Peyer's patch (tissue), 4 donors: ENCODE measurements at regions not wholly inside any gene's neighbourhood (a gene's known extent, or its start where the extent isn't known, plus 50 kb on each side); places are given as distances from the start of the nearest gene placed in this dataset.

Source experiments
- POLR2A ChIP-seq, 2 donors: fragments of 450-650 bp; IDR thresholded peaks; one replicate each; pipeline ENCODE4 v1.5.1; 2017; ENCODE audit warnings: antibody characterized with exemption in 2 of 2, mild to moderate bottlenecking in 2 of 2, moderate library complexity in 2 of 2
- TF ChIP-seq, protein P1 (sequence below), 6 experiments: fragments of 450-650 bp in 4 of 6; fragments of 200-600 bp in 2 of 6; sonication (generic) in 1 of 6; IDR thresholded peaks; one replicate each; pipeline ENCODE4 v1.5.1; 2017 to 2019; ENCODE audit warnings: antibody characterized with exemption in 6 of 6, mild to moderate bottlenecking in 3 of 6, moderate library complexity in 1 of 6

DNA sequence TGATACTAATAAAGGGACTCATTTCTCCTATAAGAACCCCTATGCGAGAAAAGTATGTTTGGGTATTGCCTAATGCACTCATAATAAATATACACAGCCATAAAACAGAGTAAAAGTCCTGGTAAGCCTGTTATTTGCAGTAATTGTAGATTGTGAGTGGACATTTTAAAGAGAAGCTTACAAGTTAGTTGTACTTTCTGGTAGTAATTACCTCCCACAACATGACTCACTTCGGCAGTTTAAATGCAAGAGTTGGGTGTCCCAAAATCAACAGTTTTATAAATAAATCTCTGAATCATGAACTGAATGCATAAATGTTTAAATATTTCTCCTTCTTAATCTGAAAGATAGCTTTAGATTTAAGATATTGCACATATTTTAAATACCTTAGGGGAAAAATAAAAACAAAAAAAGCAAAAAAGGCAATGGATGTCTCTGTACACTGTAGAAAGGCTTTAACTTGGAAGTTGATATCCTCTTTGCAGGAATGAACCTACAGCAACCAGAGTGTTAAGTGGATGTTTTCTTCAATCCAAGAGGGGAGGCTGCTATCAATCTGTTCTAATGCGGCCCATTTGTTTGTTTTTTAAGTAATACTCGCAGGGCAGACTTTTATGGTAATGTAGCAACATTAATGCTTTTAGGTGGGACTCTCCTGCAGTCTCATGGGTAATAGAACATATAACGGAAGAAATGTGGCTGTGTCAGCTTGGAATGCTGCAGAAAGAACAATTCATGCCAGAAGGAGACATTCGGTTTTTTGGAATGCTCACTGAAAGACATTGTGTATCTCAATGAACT lies 57.3 kb upstream of the ZEB1 start:
- TF ChIP-seq, protein P1, sequence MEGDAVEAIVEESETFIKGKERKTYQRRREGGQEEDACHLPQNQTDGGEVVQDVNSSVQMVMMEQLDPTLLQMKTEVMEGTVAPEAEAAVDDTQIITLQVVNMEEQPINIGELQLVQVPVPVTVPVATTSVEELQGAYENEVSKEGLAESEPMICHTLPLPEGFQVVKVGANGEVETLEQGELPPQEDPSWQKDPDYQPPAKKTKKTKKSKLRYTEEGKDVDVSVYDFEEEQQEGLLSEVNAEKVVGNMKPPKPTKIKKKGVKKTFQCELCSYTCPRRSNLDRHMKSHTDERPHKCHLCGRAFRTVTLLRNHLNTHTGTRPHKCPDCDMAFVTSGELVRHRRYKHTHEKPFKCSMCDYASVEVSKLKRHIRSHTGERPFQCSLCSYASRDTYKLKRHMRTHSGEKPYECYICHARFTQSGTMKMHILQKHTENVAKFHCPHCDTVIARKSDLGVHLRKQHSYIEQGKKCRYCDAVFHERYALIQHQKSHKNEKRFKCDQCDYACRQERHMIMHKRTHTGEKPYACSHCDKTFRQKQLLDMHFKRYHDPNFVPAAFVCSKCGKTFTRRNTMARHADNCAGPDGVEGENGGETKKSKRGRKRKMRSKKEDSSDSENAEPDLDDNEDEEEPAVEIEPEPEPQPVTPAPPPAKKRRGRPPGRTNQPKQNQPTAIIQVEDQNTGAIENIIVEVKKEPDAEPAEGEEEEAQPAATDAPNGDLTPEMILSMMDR (IDR thresholded peaks at IDR 0.05), result no peak
- TF ChIP-seq POLR2A (IDR thresholded peaks at IDR 0.05), result no peak
